Adrenal gland (tissue), 9 donors: ENCODE measurements at regions not wholly inside any gene's neighbourhood (a gene's known extent, or its start where the extent isn't known, plus 50 kb on each side); places are given as distances from the start of the nearest gene placed in this dataset.

Source experiments
- DNase-seq, 7 donors: peaks; one replicate each; pipeline ENCODE4 v3.0.0-alpha.2; 2019 to 2020
- H3K27ac ChIP-seq, 5 donors: fragments of 200-600 bp; sonication (generic) in 4 of 5; 1 replicate in 3 of 5; 2 replicates in 2 of 5; pipeline versions ENCODE4 v1.5.1 to v1.8.0; 2016 to 2020; ENCODE audit warnings: mild to moderate bottlenecking in 1 of 5
- H3K27me3 ChIP-seq: fragments of 200-600 bp; 2 replicates; pipeline ENCODE4 v1.8.0; 2021
- H3K36me3 ChIP-seq, 2 donors: fragments of 200-600 bp; replicated peaks in 1 of 2; 1 replicate in 1 of 2; 2 replicates in 1 of 2; pipeline versions ENCODE4 v1.5.1 to v1.8.0; 2018 to 2022
- H3K4me1 ChIP-seq, 2 donors: fragments of 200-600 bp; replicated peaks in 1 of 2; 1 replicate in 1 of 2; 2 replicates in 1 of 2; pipeline versions ENCODE4 v1.5.1 to v1.8.0; 2018 to 2021
- H3K4me3 ChIP-seq, 4 donors: fragments of 200-600 bp; sonication (generic) in 3 of 4; one replicate each; pipeline ENCODE4 v1.5.1; 2016 to 2018
- H3K9me3 ChIP-seq, 3 donors: fragments of 200-600 bp; sonication (generic) in 1 of 3; replicated peaks in 1 of 3; 1 replicate in 2 of 3; 2 replicates in 1 of 3; pipeline versions ENCODE4 v1.5.1 to v1.8.0; 2016 to 2021
- CTCF ChIP-seq, 6 experiments: fragments of 450-650 bp in 4 of 6; fragments of 200-600 bp in 2 of 6; sonication (generic) in 1 of 6; IDR thresholded peaks; 1 replicate in 5 of 6; 2 replicates in 1 of 6; pipeline versions ENCODE4 v1.5.1 to v1.8.0; 2016 to 2021; ENCODE audit warnings: antibody characterized with exemption in 6 of 6, mild to moderate bottlenecking in 2 of 6, moderate library complexity in 1 of 6
- POLR2A ChIP-seq, 2 donors: fragments of 450-650 bp; IDR thresholded peaks; one replicate each; pipeline ENCODE4 v1.6.1; 2017; ENCODE audit warnings: antibody characterized with exemption in 2 of 2, mild to moderate bottlenecking in 2 of 2, moderate library complexity in 1 of 2
- WGBS, 4 donors: extraction: QIAGEN DNeasy Blood & Tissue Kit in 2 of 4; methylation state at CpG; one replicate each; pipeline versions ENCODE4 v1.1.5 to v1.1.7; 2013 to 2017; 5-methylcytosine and 5-hydroxymethylcytosine counted together
- intact Hi-C, 2 donors: fragments of 100-400 bp; cut with DNase I; formaldehyde crosslinking; loops; one replicate each; pipeline versions ENCODE4 v1.14.1 to v1.15.0; 2022 to 2023
- donor health status: healthy with polysubstance abuse.
- donor health status: Bipolar disorder and iron deficiency.
- donor health status: DM: yes; HTN: yes; CAD: no.
- donor health status: DM: no; HTN: no; CAD: no.
- donor health status: DM: no; HTN: no; CAD: no.

GRCh38 chr6:14591998-14592397 is 474.4 kb downstream of the CD83 start:
- Histone ChIP-seq H3K36me3 (no peaks in the 10 kb centered on the region), H3K4me1 (no peaks in the 10 kb centered on the region), H3K9me3 (no peaks in the 10 kb centered on the region), H3K27me3 (no peaks in the 10 kb centered on the region), H3K4me3 (no peak overlapping the region), H3K27ac (no peak overlapping the region)
- TF ChIP-seq POLR2A (IDR thresholded peaks at IDR 0.05): no peak
- TF ChIP-seq CTCF (IDR thresholded peaks at IDR 0.05): no peak
- DNase-seq: no peak
- intact Hi-C loops: no loop called here
- 85 to 94% (median 91%) methylated on average over 1 of the region's 1 CpG for WGBS, 4 donors

DNA sequence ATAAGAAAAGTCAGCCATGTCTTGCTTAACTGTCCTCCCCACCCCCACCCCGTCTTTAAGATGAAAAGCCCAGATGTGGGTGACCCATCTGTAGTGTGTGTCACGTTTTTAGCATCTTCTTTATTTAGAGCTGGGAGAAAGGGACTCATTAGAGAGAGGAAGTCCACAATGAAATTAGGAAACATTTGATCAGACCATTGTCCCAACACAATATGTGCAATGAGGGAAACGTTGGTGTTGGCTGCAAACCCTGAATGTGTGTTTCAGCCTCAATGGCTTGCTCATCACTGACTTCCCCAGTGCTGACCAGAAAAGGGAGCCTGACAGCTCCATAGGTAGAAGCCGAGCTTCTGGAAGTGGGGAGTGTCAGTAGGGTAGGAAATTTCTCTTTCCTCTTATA is 475.7 kb downstream of the CD83 start:
- H3K27me3 ChIP-seq: no peaks in the 10 kb centered on the region
- H3K9me3 ChIP-seq: no peaks in the 10 kb centered on the region
- intact Hi-C loops: no loop called here
- no peaks in the 10 kb centered on the region for H3K4me1 ChIP-seq
- no peak overlapping the region for H3K27ac ChIP-seq
- no peak overlapping the region for H3K4me3 ChIP-seq
- TF ChIP-seq CTCF (IDR thresholded peaks at IDR 0.05) (no peak), POLR2A (IDR thresholded peaks at IDR 0.05) (no peak)
- no peak for DNase-seq
- no peaks in the 10 kb centered on the region for H3K36me3 ChIP-seq
- WGBS, 4 donors: 73 to 82% (median 78%) methylated on average over 4 of the region's 4 CpGs

DNA sequence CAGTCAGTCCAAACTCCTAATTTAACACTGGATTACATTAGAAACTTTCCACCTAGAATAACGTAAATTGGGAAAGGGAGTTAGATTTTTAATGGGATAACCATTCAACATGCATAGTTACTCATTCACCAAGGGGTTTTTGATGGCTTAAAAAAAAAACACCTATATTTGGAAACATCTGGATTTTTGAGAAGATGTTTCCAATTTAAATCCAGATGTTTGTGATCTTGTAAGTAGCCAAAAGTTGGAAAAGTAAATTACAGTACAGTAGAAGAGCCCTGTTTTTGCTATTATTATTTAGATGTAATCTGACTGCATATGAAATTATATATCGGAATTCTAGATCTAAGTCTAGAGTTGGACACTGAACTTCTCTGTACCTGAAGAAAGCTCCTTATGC is 478.2 kb downstream of the CD83 start:
- Histone ChIP-seq H3K27ac (no peak overlapping the region), H3K27me3 (no peaks in the 10 kb centered on the region), H3K4me3 (no peak overlapping the region), H3K36me3 (no peaks in the 10 kb centered on the region), H3K9me3 (no peaks in the 10 kb centered on the region), H3K4me1 (no peaks in the 10 kb centered on the region)
- TF ChIP-seq POLR2A (IDR thresholded peaks at IDR 0.05) (no peak), CTCF (IDR thresholded peaks at IDR 0.05) (no peak)
- WGBS, 4 donors: 68 to 93% (median 88%) methylated on average over 2 of the region's 2 CpGs
- intact Hi-C loops: no loop called here
- DNase-seq: no peak

GRCh38 chr6:14596410-14596809 is 478.8 kb downstream of the CD83 start:
- intact Hi-C loops: no loop called here
- H3K4me3 ChIP-seq: no peak overlapping the region
- 73 to 86% (median 78%) methylated on average over 4 of the region's 4 CpGs for WGBS, 4 donors
- TF ChIP-seq CTCF (IDR thresholded peaks at IDR 0.05) (no peak), POLR2A (IDR thresholded peaks at IDR 0.05) (no peak)
- H3K4me1 ChIP-seq: no peaks in the 10 kb centered on the region
- no peaks in the 10 kb centered on the region for H3K36me3 ChIP-seq
- DNase-seq: peak in 6 of 7 donors; percentile 18 to 70 (median 50)
- H3K27ac ChIP-seq: no peak overlapping the region
- no peaks in the 10 kb centered on the region for H3K27me3 ChIP-seq
- no peaks in the 10 kb centered on the region for H3K9me3 ChIP-seq
